ENCODE measurements at regions not wholly inside any gene's neighbourhood (a gene's known extent, or its start where the extent isn't known, plus 50 kb on each side); places are given as distances from the start of the nearest gene placed in this dataset.
"Not testable (repeated sequence)": the region's sequence is repeated elsewhere in the genome, so short reads cannot be mapped to it uniquely, and the experiment has no call there.

GRCh38 chr9:26789959-26790358, 102.6 kb downstream of the CAAP1 start:
- ATAC-seq, result no peak
- DNase-seq, result no peak
- intact Hi-C loops (cut with micrococcal nuclease), result no loop called here

- ATAC-seq (no peak), DNase-seq (no peak)
- intact Hi-C loops (cut with micrococcal nuclease), result no loop called here
These were observed 106.0 kb downstream of the CAAP1 start for GRCh38 chr9:26786564-26786963.

GRCh38 chr9:26782899-26783298, 109.7 kb downstream of the CAAP1 start:
- DNase-seq (no peak), ATAC-seq (no peak)
- intact Hi-C loops (cut with micrococcal nuclease), result no loop called here

GRCh38 chr9:26781906-26782305, 110.7 kb downstream of the CAAP1 start:
- no peak for ATAC-seq
- intact Hi-C loops (cut with micrococcal nuclease), result no loop called here

GRCh38 chr9:26780307-26780706, 112.3 kb downstream of the CAAP1 start:
- DNase-seq; ATAC-seq; intact Hi-C loops (cut with micrococcal nuclease): not testable (repeated sequence)

More at GRCh38 chr9:26781906-26782305, 110.7 kb downstream of the CAAP1 start:
- DNase-seq, result no peak

GRCh38 chr9:26779062-26779461, 113.5 kb downstream of the CAAP1 start:
- no peak for ATAC-seq

GRCh38 chr9:26775391-26775790, 117.2 kb downstream of the CAAP1 start:
- DNase-seq (no peak), ATAC-seq (no peak)
- intact Hi-C loops (cut with micrococcal nuclease), result no loop called here

More at GRCh38 chr9:26779062-26779461, 113.5 kb downstream of the CAAP1 start:
- intact Hi-C loops (cut with micrococcal nuclease), result no loop called here
- DNase-seq, result no peak

GRCh38 chr9:26773056-26773455, 119.5 kb downstream of the CAAP1 start:
- DNase-seq, result no peak
- no peak for ATAC-seq
- intact Hi-C loops (cut with micrococcal nuclease), result no loop called here

- ATAC-seq (no peak), DNase-seq (no peak)
- intact Hi-C loops (cut with micrococcal nuclease), result no loop called here
These were observed 121.8 kb downstream of the CAAP1 start for GRCh38 chr9:26770821-26771220.

- intact Hi-C loops (cut with micrococcal nuclease), result no loop called here
- DNase-seq (no peak), ATAC-seq (no peak)
These were observed 124.5 kb downstream of the CAAP1 start for GRCh38 chr9:26768145-26768544.

- intact Hi-C loops (cut with micrococcal nuclease), result no loop called here
- ATAC-seq (no peak), DNase-seq (no peak)
These were observed 131.9 kb downstream of the CAAP1 start for GRCh38 chr9:26760675-26761074.

- no peak for ATAC-seq
- intact Hi-C loops (cut with micrococcal nuclease), result no loop called here
- no peak for DNase-seq
These were observed 133.9 kb downstream of the CAAP1 start for GRCh38 chr9:26758655-26759054.

- intact Hi-C loops (cut with micrococcal nuclease), result no loop called here
- ATAC-seq, result no peak
- no peak for DNase-seq
These were observed 135.7 kb downstream of the CAAP1 start for GRCh38 chr9:26756881-26757280.

- no peak for ATAC-seq
- intact Hi-C loops (cut with micrococcal nuclease), result no loop called here
- DNase-seq, result no peak
These were observed 137.1 kb downstream of the CAAP1 start for GRCh38 chr9:26755476-26755875.

- intact Hi-C loops (cut with micrococcal nuclease), result no loop called here
- ATAC-seq (no peak), DNase-seq (no peak)
These were observed 138.0 kb downstream of the CAAP1 start for GRCh38 chr9:26754509-26755164.

- DNase-seq, result no peak
- no peak for ATAC-seq
These were observed 138.6 kb downstream of the CAAP1 start for GRCh38 chr9:26753971-26754370.

GRCh38 chr9:26750162-26750561, 142.4 kb downstream of the CAAP1 start:
- DNase-seq (no peak), ATAC-seq (no peak)
- intact Hi-C loops (cut with micrococcal nuclease), result no loop called here

More at GRCh38 chr9:26753971-26754370, 138.6 kb downstream of the CAAP1 start:
- intact Hi-C loops (cut with micrococcal nuclease), result no loop called here

- ATAC-seq, result no peak
- intact Hi-C loops (cut with micrococcal nuclease), result no loop called here
- no peak for DNase-seq
These were observed 144.0 kb downstream of the CAAP1 start for GRCh38 chr9:26748449-26749058.

GRCh38 chr9:26747611-26748010, 145.0 kb downstream of the CAAP1 start:
- ATAC-seq (no peak), DNase-seq (no peak)
- intact Hi-C loops (cut with micrococcal nuclease), result no loop called here

GRCh38 chr9:26746357-26747072, 146.1 kb downstream of the CAAP1 start:
- intact Hi-C loops (cut with micrococcal nuclease), result no loop called here
- ATAC-seq (no peak), DNase-seq (no peak)

- DNase-seq (no peak), ATAC-seq (no peak)
- intact Hi-C loops (cut with micrococcal nuclease), result no loop called here
These were observed 147.5 kb downstream of the CAAP1 start for GRCh38 chr9:26745111-26745510.
